NCI-H774 (cell line): ENCODE measurements at regions not wholly inside any gene's neighbourhood (a gene's known extent, or its start where the extent isn't known, plus 50 kb on each side); places are given as distances from the start of the nearest gene placed in this dataset.

Source experiments
- DNase-seq: peaks from one replicate; lab custom pipeline; 2025; lab: John Stamatoyannopoulos, UW

DNA sequence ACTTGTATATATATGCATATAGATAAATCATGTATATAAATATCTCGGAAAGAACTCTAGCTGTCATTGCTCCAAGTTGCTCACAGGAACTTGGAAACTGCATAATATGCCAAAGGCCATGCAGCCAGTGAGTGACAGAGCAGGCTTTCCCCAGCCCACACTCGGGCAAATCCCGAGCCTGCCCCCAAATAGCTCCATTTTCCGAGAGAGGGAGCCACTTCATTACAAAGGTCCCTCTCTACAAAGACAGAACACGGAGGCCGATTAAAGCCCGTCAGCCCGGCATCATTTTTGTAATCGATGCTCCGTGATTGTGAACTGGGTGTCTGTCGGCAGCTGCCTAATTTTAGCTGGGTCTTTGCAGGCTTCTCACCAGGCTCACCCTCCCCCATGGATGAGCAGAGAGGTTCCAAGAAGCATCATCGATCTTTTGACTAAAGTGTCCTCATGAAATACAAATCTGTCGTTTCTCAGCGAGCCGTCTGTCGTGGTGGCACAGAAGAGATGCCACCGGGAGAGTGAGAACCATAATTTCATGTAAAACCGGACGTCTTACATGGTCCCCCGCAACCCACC lies 663.9 kb downstream of the PTPRU start:
- DNase-seq: no peak

DNA sequence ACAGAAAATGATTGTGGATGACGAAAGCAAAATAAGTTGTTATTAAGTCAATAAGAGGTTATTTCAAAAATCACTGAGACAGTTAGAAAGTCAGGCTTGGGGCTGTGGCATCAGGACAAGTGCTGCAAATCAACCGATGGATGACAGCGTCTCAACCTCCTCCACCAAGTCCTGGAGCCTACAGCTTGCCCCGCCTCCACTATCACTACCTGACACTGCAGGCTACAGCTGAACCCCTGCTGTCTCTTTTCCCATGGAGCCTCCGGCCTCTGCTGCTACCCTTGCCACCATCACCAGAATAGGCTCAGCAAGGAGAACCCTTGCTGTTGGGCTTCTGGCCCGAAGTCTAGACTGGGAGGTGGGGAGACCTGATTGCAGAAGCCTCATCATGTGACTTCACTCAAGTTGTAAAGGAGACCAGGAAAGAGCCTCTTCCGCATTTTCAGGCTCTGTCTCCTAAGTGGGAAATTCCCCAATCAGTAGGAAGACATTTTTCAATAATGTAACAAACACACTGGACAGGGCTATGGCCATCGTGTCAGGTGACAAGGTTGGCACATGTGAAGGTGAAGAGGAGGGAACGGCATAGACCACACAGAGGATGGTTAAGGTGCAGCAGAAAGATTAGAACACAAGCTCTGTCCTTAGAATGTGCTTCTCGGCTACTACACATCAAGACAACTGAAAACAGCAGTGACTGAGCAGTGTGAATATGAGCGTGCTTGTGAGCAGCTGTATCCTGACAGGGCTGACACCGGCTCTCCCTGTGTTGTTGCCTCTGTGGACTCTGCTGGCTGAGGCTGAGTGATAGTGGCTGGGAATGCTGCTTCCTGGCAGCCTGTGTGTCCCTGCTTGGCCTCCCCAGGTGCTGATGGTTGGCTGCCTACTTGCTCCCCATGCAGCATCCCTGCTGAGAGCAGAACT lies 660.7 kb downstream of the PTPRU start:
- no peak for DNase-seq

DNA sequence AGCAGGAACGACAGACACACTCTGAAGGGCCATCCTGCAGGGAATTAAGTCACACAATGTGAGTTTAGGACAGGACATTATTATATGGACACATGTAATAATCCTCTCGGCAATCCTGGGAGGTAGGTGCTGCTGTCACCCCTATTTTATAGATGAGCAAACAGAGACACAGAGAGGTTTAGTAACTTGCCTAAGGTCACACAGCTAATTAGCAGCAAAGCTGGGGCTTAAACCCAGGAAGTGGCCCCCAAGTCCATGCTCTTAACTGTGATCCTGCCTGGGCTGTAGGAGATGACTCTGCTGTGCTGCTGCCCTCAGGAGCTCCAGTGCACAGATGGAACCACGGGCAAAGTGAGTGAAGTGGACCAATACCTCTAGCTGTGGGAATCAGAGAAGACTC lies 660.0 kb downstream of the PTPRU start:
- DNase-seq: no peak

DNA sequence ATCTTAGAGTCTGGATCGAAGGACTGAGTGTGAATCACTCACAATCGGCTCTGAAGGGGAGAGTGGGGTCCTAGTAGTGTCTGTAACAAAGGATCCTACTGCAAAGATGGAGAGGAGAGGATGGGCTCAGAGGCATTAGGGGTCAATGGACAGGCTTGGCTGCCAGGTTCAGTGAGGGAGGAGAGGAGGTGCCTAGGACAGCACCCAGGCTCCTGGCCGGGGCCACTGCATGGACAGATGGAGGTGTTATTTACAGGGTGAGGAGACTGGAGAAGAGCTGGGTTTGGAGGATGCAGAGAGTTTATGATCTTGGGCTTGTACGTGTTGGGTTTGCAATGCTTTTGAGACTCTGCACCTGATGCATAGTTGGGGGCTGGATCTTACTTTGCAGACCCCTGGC lies 658.9 kb downstream of the PTPRU start:
- no peak for DNase-seq

DNA sequence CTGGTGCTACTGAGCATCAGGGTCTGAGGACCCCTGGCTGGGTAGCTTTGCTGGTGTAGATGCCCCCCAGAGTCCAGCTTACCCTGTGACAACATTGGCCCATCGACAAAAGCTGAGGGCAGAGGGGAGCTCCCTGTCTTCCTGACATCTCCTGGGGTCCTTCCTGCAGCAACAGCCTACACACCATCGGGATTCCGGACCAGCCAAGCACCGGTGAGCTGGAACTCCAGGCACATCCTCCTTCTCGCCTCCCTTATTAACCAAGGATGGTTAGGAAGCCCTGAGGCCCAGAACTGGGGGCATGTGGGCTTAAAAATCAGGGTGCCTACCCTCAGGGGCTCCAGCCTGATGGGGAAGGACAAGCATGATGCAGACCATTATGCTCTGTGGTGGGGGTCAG lies 658.0 kb downstream of the PTPRU start:
- no peak for DNase-seq

DNA sequence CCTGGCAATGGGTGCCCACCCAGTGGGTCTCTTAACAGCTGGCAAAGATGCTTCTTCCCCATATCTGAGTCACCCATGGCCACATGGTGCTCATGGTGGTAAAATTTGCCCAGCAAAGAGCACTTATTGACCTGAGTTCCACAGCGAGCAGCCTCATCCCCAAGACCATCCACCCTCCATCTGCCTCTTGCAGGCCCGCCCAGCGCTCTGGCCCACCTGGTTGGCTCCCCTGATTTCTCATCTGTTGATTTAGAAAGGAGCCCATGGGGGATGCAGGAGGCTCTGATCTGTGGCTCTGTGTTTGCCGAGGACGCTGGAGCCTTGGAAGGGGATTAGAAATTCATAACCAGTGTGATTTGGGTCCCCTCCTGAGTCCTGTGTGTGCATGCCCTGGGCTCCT lies 657.5 kb downstream of the PTPRU start:
- DNase-seq: no peak

DNA sequence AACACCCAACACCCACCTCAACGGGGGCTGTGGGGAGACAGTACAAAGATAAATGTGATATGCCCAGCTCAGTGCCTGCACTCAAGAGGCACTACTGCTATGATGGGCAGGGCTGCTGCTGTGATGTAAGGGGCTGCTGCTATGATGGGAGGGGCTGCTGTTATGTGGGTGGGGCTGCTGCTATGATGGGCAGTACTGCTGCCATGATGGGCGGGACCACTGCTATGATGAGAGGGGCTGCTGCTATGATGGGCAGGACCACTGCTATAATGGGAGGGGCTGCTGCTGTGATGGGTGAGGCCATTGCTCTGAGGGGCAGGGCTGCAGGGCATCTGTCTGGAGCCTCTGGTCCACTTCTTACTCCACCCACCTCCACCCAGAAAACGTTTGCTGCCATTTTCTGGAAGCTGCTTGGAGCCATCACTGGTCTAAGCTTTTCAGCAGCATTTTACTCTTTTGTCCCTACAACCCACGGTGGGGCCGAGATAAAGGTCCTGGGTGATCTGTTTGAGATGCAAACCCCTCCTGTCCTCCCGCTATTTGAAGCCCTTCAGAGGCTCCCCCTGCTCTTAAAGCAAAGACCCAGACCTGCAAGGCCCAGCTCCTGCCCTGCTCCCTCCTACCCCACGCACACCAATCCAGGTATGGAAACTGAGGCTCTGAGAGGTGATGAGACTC lies 656.9 kb downstream of the PTPRU start:
- DNase-seq: no peak

DNA sequence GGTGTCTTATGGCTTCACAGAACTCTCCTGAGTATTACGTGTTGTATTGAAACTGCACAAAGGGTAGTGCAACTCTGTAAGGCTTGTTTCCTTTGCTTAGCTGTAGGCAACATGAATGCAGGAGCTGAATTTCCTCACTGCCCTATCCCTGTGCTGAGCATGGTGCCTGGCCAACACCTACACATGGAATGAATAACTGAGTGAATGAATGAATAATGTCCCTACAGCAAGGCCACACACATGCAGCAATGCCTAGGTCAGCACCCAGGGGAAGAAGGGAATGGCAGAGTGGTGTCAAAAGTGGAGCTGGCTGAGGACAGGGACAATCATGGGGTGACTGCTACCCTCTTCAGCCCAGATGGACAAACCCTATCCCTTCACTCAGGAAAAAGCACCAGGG lies 655.9 kb downstream of the PTPRU start:
- DNase-seq: no peak

DNA sequence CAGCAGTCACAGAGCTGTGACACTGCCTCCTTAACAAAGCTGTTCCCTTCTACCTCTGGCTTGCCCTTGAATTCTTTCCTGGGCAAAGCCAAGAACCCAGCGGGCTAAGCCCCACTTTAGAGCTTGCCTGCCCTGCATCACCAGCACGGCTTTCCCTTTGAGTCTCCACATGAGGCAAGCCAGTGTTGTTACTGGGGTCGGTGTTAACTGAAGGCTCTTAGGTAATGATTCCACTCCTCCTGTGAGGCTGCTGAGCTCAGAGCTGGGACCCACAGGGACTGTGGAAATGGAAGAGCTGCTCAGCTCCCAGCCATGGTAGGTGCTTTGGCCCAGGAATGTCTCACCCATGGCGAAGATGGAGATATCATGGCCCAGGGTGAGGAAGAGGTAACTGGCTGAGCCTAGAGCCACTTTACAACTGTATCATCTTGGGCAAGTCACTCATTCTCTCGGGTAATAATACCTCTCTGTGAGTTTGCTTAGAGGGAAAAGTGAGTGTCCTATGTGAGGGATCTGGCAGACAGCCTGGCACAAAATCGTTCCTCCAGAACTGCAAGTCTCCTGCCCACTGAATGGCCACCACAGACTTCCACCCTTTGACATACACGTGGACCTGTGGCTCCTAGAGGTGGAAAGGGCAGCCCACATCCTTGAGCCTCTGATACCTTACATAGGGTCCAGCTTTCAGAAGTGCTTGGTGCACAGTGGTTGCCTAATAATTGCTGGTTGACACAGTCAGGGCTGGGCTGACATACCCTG lies 654.1 kb downstream of the PTPRU start:
- no peak for DNase-seq

DNA sequence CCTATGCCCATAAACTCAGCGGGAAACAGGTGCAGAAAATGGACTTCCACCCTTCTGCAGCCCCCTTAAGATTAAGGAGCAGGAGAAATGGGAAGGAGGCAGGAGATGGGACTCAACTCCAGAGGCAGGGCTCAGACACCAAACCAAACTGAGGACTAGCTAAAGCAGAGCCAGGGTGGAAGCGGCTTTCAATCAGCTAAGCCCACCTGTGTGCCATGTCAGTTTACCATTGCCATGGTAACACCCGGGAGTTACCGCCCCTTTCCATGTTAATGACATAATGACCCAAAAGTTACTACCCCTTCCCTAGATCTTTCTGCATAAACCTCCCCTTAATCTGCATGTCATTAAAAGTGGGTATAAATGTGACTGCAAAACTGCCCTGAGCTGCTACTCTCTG lies 653.5 kb downstream of the PTPRU start:
- DNase-seq: no peak

DNA sequence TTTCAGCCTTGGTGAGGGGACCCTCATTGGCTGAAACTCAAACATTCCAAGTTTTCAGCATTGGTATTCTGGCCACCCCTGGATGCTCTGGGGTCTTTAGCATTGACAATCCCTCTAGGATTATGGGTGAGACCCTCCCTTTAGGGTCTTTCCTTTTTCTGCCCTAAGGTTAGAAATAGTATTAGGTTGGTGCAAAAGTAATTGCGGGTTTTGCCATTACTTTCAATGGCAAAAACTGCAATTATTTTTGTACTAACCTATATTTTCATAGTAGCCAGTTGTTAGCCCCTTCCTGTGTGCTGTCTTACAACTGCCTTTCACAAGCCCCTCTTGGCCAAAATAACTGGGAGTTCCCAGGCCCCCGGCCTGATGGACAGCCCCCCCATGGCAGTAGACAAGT lies 648.4 kb downstream of the PTPRU start:
- no peak for DNase-seq

DNA sequence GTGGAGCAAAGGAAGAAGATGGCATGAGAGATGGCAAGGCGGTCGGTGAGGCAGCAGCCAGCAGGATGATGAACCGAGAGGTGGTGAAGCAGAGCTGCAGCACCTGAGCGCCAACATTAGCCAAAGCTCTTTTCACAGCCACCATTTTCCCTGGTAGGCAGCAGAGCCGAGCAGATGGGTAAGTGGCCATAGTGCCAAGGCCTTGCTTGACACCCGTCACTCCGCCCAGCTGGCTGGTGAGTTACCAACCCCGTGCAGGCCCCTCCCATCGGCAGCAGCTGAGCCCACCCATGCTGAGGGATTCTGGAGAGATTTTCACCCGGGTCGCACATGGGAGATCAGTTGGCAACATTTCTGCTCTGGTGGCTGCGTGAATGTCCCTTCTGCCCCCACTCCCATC lies 647.7 kb downstream of the PTPRU start:
- no peak for DNase-seq

DNA sequence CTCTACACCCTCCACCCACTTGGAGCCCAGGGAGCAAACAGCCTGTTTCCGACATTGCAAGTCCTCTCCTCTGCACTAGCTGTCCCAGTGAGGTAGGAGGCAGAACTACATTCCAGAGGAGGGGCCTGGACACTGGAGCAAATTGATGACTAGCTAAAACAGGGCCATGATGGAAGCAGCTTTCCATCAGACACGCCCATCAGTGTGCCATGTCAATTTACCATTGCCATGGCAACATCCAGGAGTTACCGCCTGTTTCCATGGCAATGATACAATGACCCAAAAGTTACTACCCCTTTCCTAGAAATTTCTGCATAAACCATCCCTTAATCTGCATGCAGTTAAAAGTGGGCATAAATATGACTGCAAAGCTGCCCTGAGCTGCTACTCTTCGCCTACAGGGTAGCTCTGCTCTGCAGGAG lies 647.1 kb downstream of the PTPRU start:
- DNase-seq: no peak

DNA sequence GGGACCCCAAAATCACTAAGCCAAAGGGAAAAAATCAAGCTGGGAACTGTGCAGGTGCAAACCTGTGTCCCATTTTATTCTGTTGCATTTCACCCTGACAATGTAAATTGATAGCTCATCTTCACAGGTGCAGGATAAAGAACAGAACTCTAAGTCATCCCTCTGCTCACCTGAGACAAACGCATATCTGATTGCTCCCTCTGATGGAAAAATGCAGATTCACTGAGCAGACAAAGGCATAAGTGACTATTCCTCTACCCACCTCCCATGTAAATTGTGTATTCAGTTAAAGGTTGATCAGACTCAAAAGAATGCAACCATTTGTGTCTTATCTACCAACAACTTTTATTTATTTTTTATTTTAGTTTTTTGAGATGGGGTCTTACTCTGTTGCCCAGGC lies 644.2 kb downstream of the PTPRU start:
- DNase-seq: no peak

DNA sequence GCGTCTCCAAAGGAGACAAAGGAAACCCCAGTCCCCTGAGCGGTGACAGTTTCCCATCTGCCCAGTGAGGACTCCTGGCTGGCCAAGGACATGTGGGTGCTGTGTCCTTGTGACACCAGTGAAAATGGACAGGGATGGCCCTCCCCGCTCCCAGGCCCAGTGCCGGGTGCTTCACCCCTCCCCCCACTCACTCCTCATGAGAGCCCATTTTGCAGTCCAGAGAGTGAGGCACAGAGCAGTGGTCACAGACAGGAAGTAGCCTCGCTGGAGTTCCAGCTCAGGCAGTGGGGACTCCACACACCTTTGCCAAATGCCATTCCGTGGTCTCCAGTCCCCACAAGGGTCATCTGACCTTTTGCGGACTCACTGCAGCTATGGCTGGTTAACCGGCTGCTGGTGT lies 642.9 kb downstream of the PTPRU start:
- DNase-seq: no peak

DNA sequence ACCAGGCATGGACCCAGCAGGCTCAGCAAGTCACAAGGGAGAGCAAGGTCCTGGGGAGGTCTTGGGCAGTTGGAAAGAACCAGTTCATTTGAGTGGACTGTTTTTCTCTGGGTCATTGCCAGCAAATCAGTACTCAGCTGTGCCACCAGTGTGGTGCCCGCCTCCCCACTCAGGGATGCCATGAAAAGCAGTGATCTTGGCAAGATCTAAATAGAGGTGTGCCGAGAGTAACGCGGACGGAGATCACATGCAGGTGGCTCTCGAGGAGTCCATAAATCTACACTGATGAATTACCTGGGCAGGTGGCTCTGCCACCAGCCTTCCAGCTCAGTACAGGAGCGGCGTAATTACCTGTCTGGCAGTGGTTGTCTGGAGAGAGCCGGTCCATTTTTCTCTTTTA lies 642.2 kb downstream of the PTPRU start:
- DNase-seq: peak; percentile 38

DNA sequence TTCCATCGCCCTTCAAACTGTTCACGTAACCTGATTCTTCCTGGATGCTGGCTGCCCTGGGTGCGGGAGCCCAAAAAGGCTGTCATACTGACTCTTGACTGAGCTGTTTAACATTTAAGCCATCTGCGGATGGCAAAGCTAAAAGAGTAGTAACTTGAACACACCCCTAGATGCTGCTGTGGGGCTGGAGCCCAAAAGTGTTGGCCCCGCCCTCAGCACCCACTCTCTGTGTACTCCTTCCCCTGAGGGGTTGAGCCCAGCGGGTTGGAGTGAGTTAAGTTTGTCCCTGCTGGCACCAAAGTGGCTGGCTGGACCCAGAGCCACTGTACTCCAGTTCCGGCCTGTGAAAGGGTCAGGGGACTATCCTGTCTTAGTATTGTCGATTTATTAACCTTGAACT lies 640.6 kb downstream of the PTPRU start:
- DNase-seq: no peak

DNA sequence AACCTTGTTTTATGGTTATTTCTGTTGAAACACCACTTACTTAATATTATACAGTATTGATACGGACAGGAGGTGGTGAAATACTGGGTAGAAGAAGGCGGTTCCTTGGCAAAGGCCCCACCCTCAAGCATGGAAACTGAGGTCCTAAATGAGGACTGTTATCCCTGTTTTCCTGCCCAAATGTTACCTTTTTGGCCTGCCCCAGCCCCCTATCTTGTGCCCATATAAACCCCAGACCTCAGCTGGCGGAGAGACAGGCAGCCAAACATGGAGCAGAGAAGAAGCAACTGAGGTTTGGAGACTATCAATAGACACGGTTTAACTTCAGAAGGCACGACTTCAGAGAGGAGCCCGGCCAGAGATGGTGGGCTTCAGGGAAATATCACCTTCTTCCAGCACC lies 640.1 kb downstream of the PTPRU start:
- no peak for DNase-seq

DNA sequence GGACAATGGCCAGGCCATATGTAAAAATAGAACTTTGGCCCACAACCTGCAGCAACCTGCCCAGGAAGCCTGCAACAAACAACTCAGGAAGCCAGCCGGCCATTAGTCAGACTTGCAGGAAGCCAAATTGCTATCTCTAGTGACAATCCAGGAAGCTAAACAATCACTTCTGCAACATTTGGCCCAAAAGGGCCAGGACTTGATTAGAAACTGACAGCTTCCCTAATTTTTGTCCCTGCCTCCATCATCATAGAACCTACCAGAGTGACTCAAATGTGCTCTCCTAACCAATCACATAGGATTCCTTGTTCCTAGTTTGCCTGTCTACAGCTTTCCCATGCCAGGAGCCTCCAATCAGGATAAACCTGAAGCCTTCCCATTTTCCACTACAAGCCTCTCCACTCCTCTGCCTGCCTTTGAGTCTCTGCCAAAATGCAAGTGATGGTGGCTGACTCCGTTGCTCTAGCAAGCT lies 639.3 kb downstream of the PTPRU start:
- peak; percentile 31 for DNase-seq

DNA sequence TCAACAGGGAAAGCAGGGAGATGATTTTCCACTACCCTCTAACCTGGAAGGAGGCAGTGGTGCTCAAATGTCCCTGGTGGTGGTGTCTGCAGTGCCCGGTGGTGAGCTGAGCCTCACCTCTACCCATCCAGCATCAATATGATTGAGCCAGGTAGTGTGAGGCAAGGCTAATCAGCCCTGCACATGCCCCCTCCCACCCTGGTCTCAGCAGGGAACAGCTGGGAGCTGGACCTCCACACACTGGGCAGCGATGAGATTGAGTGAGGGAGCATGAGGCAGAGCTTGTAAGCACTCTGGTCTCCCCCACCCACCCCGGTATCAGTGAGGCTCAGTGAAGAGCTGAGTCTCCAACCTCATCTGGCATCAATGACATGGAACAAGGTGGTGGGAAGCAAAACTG lies 634.3 kb downstream of the PTPRU start:
- DNase-seq: no peak

DNA sequence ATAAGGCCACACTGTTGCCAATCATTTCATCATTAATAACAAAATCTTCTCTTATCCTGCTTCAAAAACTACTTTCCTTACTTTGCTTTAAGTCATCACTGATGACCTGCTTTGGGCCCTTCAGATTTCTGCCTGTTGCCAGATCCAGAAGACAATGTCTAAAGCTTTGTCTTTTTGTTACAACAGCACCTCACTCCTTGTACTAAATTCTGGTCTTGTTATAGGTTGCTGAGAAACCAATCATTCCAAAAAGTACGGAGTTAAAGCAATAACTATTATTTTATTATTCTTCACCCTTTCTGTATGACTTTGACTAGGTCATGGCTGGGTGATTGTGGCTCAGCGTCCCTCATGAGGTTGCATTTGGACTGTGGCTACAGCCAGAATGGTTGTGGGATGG lies 633.5 kb downstream of the PTPRU start:
- no peak for DNase-seq

DNA sequence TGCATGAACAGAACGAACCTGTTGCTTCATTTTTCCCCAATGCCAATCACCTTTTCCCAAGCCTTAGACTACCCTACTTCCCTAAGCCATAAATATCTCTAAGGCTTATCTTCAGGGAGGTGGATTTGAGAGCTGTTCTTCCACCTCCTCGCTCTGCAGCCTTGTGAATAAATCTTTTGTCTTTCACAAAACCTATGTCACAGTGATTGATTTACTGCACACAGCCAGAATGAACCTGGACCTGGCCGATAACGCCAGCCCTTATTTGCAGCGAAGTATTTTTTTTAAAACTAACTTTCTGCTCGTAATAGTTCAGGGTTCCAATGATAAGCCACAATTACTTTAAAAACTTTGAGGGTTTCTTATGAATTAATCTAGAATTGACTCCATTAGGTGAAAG lies 632.6 kb downstream of the PTPRU start:
- DNase-seq: no peak
